Kidney (tissue), 13 donors: ENCODE measurements at regions not wholly inside any gene's neighbourhood (a gene's known extent, or its start where the extent isn't known, plus 50 kb on each side); places are given as distances from the start of the nearest gene placed in this dataset.

Experiments used
- DNase-seq, 5 donors: peaks; one replicate each; pipeline ENCODE4 v3.0.0-alpha.2; 2013 to 2020
- FAIRE-seq: peaks from 2 replicates; lab custom pipeline; 2012; peaks lifted over from hg19 to GRCh38; lab: Jason Lieb, UNC
- H3K27ac ChIP-seq, 2 donors: one replicate each; pipeline ENCODE4 v1.7.0; 2013; ENCODE audit warnings: low read depth in 2 of 2, low read length in 2 of 2, inconsistent platforms in 1 of 2
- H3K27me3 ChIP-seq: one replicate; pipeline ENCODE4 v1.7.1; 2013; ENCODE audit warnings: low read length, inconsistent platforms; ENCODE audit not compliant: control insufficient read depth, insufficient read depth
- H3K36me3 ChIP-seq, 3 donors: one replicate each; pipeline versions ENCODE4 v1.7.0 to v1.7.1; 2013; ENCODE audit warnings: low read length in 3 of 3, control low read depth in 1 of 3, inconsistent platforms in 1 of 3; ENCODE audit not compliant: insufficient read depth in 3 of 3, control insufficient read depth in 2 of 3
- H3K4me1 ChIP-seq, 3 donors: one replicate each; pipeline versions ENCODE4 v1.7.0 to v1.7.1; 2013; ENCODE audit warnings: low read length in 3 of 3, inconsistent platforms in 1 of 3, low read depth in 1 of 3; ENCODE audit not compliant: control insufficient read depth in 2 of 3, insufficient read depth in 2 of 3
- H3K4me3 ChIP-seq, 3 donors: one replicate each; pipeline versions ENCODE4 v1.7.0 to v1.8.1; 2013; ENCODE audit warnings: low read length in 3 of 3, control low read depth in 1 of 3, inconsistent platforms in 1 of 3
- H3K9ac ChIP-seq, 3 donors: one replicate each; pipeline versions ENCODE4 v1.7.0 to v1.7.1; 2013; ENCODE audit warnings: low read length in 3 of 3, control low read depth in 1 of 3, inconsistent platforms in 1 of 3
- H3K9me3 ChIP-seq, 3 donors: one replicate each; pipeline versions ENCODE4 v1.7.0 to v1.7.1; 2013; ENCODE audit warnings: low read length in 3 of 3, control low read depth in 1 of 3, inconsistent platforms in 1 of 3; ENCODE audit not compliant: control insufficient read depth in 2 of 3, insufficient read depth in 1 of 3
- intact Hi-C: fragments of 100-400 bp; cut with DNase I; formaldehyde crosslinking; loops from one replicate; pipeline ENCODE4 v1.11.1; 2022
- TF ChIP-seq, protein P1 (sequence below): IDR thresholded peaks from 3 replicates; pipeline ENCODE4 v1.5.1; 2012; ENCODE audit warnings: mild to moderate bottlenecking, moderate library complexity, borderline replicate concordance; ENCODE audit not compliant: insufficient read depth; ENCODE audit errors: extremely low read depth
- donor health status: control.
- donor health status: control.
- donor health status: control.
- donor health status: control.
- donor health status: control.
- donor health status: DM: yes; HTN: yes; CAD: no.
- donor health status: Normal renal cell carcinoma (clear cell type).

DNA sequence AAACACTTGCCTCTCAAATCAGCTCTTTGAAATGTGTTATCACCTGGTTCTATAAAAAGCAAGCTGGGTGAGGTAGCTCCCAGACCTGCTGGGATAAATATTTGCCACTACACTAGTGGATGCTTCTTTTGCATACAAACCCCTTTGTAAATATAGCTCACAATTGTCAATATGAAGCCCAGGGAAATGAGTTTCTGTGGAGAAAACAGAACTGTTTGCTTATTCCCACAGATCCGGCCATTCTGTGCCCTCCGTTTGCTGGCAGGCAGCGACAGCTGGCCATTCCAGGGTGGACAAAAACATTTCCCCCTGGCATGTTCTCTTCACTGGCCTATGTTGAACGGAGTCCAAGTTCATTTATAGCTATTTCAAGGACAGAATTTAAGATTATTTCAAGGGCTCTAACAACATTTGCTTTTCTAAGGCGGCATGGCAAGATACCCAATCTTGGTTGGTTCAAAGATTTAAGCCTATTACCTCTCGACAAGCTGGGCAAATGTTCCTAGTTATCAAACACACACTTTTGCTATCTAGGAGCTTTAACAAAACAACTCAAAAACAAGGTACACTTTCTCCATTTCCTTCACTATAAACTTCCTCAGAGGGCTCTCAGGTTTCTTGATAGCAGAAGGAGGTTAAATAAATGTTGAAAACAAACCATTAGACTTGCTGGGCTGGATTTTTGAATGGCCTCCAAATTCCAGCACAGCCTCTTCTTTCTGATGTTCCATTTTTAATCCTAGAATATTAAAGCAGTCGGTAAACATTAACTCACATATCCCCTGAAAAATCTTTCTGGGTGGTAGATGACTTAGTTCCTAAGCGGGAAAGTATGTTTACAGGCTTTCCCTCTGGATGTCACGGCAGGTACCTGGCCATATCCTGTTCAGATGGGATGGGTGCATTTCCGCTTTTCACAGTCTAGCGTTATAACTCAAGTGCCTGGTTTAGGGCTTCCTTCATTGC is 332.3 kb downstream of the PLK2 start:
- H3K9ac ChIP-seq, result no peak overlapping the region
- FAIRE-seq (no peak), DNase-seq (no peak)
- TF ChIP-seq, protein P1, sequence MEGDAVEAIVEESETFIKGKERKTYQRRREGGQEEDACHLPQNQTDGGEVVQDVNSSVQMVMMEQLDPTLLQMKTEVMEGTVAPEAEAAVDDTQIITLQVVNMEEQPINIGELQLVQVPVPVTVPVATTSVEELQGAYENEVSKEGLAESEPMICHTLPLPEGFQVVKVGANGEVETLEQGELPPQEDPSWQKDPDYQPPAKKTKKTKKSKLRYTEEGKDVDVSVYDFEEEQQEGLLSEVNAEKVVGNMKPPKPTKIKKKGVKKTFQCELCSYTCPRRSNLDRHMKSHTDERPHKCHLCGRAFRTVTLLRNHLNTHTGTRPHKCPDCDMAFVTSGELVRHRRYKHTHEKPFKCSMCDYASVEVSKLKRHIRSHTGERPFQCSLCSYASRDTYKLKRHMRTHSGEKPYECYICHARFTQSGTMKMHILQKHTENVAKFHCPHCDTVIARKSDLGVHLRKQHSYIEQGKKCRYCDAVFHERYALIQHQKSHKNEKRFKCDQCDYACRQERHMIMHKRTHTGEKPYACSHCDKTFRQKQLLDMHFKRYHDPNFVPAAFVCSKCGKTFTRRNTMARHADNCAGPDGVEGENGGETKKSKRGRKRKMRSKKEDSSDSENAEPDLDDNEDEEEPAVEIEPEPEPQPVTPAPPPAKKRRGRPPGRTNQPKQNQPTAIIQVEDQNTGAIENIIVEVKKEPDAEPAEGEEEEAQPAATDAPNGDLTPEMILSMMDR, result no peak
- H3K4me3 ChIP-seq, result peak overlapping the region in 1 of 3 donors; percentile 16
- intact Hi-C loops, result no loop called here
- H3K4me1 ChIP-seq, result no peaks in the 10 kb centered on the region
- H3K27me3 ChIP-seq, result no peaks in the 10 kb centered on the region
- no peaks in the 10 kb centered on the region for H3K9me3 ChIP-seq
- H3K36me3 ChIP-seq, result no peaks in the 10 kb centered on the region
- H3K27ac ChIP-seq, result peak overlapping the region in 1 of 2 donors; percentile 5

DNA sequence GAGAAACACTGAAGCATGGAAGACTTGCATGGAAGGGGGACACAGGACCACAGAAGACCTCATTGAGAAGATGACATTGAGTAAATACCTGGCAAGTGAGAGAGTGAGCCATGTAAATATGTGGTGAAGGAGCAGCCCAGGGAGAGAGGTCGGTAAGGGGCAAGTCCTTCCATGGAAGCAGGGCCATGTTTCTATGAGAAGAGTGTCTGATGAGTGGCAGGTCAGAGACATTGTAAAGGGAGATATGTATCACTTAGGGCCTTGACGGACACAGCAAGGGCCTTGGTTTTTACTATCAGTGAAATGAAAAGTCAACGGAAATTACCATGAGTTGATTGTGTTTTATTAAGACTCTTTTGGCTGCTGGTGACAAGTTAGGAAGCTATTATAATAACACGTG is 336.4 kb downstream of the PLK2 start:
- no peak for DNase-seq
- Histone ChIP-seq H3K9ac (no peak overlapping the region), H3K27ac (no peak overlapping the region), H3K27me3 (no peaks in the 10 kb centered on the region), H3K36me3 (no peaks in the 10 kb centered on the region), H3K9me3 (no peaks in the 10 kb centered on the region), H3K4me1 (no peaks in the 10 kb centered on the region), H3K4me3 (no peak overlapping the region)
- TF ChIP-seq, protein P1, result no peak
- no peak for FAIRE-seq
- intact Hi-C loops, result no loop called here

DNA sequence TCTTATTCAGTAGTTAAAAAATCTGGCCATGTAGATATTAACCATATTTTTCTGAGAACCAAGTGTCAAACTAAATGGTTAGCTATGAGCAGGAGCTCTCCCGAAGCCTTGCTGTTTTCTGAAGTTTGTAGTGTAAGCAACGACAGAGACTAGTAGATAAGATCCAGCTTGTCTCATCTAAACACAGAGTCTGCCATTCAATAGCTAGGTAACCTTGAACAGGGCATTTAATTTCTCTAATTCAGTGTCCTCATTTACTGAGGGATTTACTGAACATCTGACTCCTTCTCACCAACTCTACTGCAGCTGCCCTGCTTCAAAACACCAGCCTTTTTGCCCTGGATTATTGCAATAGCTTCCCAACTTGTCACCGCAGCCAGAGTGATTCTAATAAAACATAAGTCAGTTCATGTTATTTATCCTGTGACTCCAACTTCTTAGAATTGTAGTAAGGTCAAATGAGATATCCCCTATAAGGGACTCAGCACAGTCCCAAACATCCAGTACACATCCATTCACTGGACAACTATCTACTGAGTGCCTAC is 337.0 kb downstream of the PLK2 start:
- H3K9ac ChIP-seq, result no peak overlapping the region
- H3K4me3 ChIP-seq, result no peak overlapping the region
- no peak overlapping the region for H3K27ac ChIP-seq
- DNase-seq (no peak), FAIRE-seq (no peak)
- no peaks in the 10 kb centered on the region for H3K4me1 ChIP-seq
- no peaks in the 10 kb centered on the region for H3K36me3 ChIP-seq
- no peaks in the 10 kb centered on the region for H3K27me3 ChIP-seq
- H3K9me3 ChIP-seq, result no peaks in the 10 kb centered on the region
- intact Hi-C loops, result no loop called here
- TF ChIP-seq, protein P1, result no peak
